ENCODE measurements at regions not wholly inside any gene's neighbourhood (a gene's known extent, or its start where the extent isn't known, plus 50 kb on each side); places are given as distances from the start of the nearest gene placed in this dataset.

- TF ChIP-seq CTCF (IDR thresholded peaks at IDR 0.05) = no peak
- Histone ChIP-seq H3K9ac (ENCODE audit: insufficient read depth, low read length, poor library complexity, severe bottlenecking) (no peak overlapping the region), H3K4me2 (replicated peaks; ENCODE audit: extremely low read depth, low read length, poor library complexity, severe bottlenecking) (no peak overlapping the region), H3K36me3 (replicated peaks in 1 of 2; ENCODE audit: control insufficient read depth in 1 of 2, insufficient read depth in 2 of 2, low read length in 2 of 2) (no peaks in the 10 kb centered on the region), H3K79me2 (ENCODE audit: insufficient read depth, low read length) (no peaks in the 10 kb centered on the region), H3K4me3 (replicated peaks in 1 of 3; ENCODE audit: low read depth in 2 of 3, low read length in 3 of 3) (no peak overlapping the region), H3K27me3 (ENCODE audit: control insufficient read depth in 2 of 2, insufficient read depth in 2 of 2, low read length in 2 of 2) (no peaks in the 10 kb centered on the region), H3K9me3 (replicated peaks in 1 of 2; ENCODE audit: control insufficient read depth in 1 of 2, insufficient read depth in 1 of 2, low read length in 2 of 2) (no peaks in the 10 kb centered on the region), H3K4me1 (ENCODE audit: control insufficient read depth in 1 of 2, insufficient read depth in 2 of 2, low read length in 2 of 2) (peaks cover 9 to 11% of the 10 kb centered on the region in 2 donors), H4K20me1 (ENCODE audit: insufficient read depth, low read length) (no peaks in the 10 kb centered on the region), H3K27ac (ENCODE audit: low read depth in 1 of 2, low read length in 2 of 2) (no peak overlapping the region), H2AFZ (ENCODE audit: insufficient read depth, low read depth, low read length, poor library complexity, severe bottlenecking) (no peak overlapping the region)
- Mint-ChIP-seq H3K36me3 (no peaks in the 10 kb centered on the region), H3K4me3 (no peak overlapping the region), H3K9me3 (no peaks in the 10 kb centered on the region), H3K27ac (peak overlapping the region in 4 of 7 donors; percentile 10 to 44 (median 30)), H3K27me3 (ENCODE audit: low read depth in 3 of 3) (peaks cover 0 to 4% (median 2%) of the 10 kb centered on the region in 3 donors), H3K4me1 (peaks cover 13% of the 10 kb centered on the region)
- WGBS (ENCODE audit: insufficient coverage) = no CpG with 5 or more reads among the region's 2 CpGs
- intact Hi-C loops (cut with micrococcal nuclease) = no loop called here
- peak in 2 of 3 donors; percentile 13 to 21 for DNase-seq
These were observed 284.7 kb downstream of the DUSP6 start for GRCh38 chr12:89067421-89068187.

GRCh38 chr12:89064780-89065179 lies 287.5 kb downstream of the DUSP6 start:
- no peak overlapping the region for H2AFZ ChIP-seq (ENCODE audit: insufficient read depth, low read depth, low read length, poor library complexity, severe bottlenecking)
- no peaks in the 10 kb centered on the region for H3K36me3 ChIP-seq (replicated peaks in 1 of 2; ENCODE audit: control insufficient read depth in 1 of 2, insufficient read depth in 2 of 2, low read length in 2 of 2)
- TF ChIP-seq CTCF (IDR thresholded peaks at IDR 0.05) = no peak
- no CpG with 5 or more reads among the region's 3 CpGs for WGBS (ENCODE audit: insufficient coverage)
- H3K27me3 ChIP-seq (ENCODE audit: control insufficient read depth in 2 of 2, insufficient read depth in 2 of 2, low read length in 2 of 2) = no peaks in the 10 kb centered on the region
- intact Hi-C loops (cut with micrococcal nuclease) = no loop called here
- Mint-ChIP-seq H3K9me3 (no peaks in the 10 kb centered on the region), H3K4me3 (no peak overlapping the region), H3K27me3 (ENCODE audit: low read depth in 3 of 3) (peaks cover 0 to 4% (median 2%) of the 10 kb centered on the region in 3 donors), H3K36me3 (no peaks in the 10 kb centered on the region), H3K4me1 (peaks cover 17% of the 10 kb centered on the region), H3K27ac (no peak overlapping the region)
- H3K4me2 ChIP-seq (replicated peaks; ENCODE audit: extremely low read depth, low read length, poor library complexity, severe bottlenecking) = no peak overlapping the region
- H3K9ac ChIP-seq (ENCODE audit: insufficient read depth, low read length, poor library complexity, severe bottlenecking) = no peak overlapping the region
- no peak overlapping the region for H3K27ac ChIP-seq (ENCODE audit: low read depth in 1 of 2, low read length in 2 of 2)
- H3K9me3 ChIP-seq (replicated peaks in 1 of 2; ENCODE audit: control insufficient read depth in 1 of 2, insufficient read depth in 1 of 2, low read length in 2 of 2) = no peaks in the 10 kb centered on the region
- H3K79me2 ChIP-seq (ENCODE audit: insufficient read depth, low read length) = no peaks in the 10 kb centered on the region
- peak in 1 of 3 donors; percentile 27 for DNase-seq
- peaks cover 9 to 11% of the 10 kb centered on the region in 2 donors for H3K4me1 ChIP-seq (ENCODE audit: control insufficient read depth in 1 of 2, insufficient read depth in 2 of 2, low read length in 2 of 2)
- no peaks in the 10 kb centered on the region for H4K20me1 ChIP-seq (ENCODE audit: insufficient read depth, low read length)
- no peak overlapping the region for H3K4me3 ChIP-seq (replicated peaks in 1 of 3; ENCODE audit: low read depth in 2 of 3, low read length in 3 of 3)

All from CD14-positive monocyte (primary cell).